AG09319 (cell line): ENCODE measurements at regions not wholly inside any gene's neighbourhood (a gene's known extent, or its start where the extent isn't known, plus 50 kb on each side); places are given as distances from the start of the nearest gene placed in this dataset.
"Not testable (repeated sequence)": the region's sequence is repeated elsewhere in the genome, so short reads cannot be mapped to it uniquely, and the experiment has no call there.

Source experiments
- DNase-seq: peaks from one replicate; pipeline ENCODE4 v3.0.0-alpha.2; 2010; ENCODE audit warnings: low read depth; ENCODE audit errors: extremely low read depth
- TF ChIP-seq, protein P1 (sequence below): IDR thresholded peaks from 2 replicates; pipeline ENCODE4 v1.5.1; 2011; ENCODE audit warnings: low read depth, mild to moderate bottlenecking, inconsistent platforms, low read length, moderate library complexity

DNA sequence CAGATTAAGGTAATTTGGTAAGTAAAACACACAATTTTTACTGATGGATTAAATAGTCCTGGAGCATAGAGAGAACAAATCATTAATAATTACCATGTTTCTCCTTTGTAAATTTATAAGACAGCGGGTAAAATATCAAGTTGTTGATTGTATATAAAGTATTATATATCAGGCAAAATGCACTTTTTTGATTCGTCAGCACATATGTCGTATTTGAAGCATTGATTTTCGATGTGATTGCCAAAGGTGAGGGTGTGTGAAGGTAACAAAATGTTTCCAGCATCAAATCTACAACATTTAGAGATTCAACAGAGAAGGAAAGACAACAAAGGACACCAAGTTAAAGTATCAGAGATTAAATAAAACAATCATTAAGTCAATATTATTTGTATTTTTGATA lies 1437.8 kb upstream of the ADGRL3 start:
- DNase-seq, result no peak
- TF ChIP-seq, protein P1, sequence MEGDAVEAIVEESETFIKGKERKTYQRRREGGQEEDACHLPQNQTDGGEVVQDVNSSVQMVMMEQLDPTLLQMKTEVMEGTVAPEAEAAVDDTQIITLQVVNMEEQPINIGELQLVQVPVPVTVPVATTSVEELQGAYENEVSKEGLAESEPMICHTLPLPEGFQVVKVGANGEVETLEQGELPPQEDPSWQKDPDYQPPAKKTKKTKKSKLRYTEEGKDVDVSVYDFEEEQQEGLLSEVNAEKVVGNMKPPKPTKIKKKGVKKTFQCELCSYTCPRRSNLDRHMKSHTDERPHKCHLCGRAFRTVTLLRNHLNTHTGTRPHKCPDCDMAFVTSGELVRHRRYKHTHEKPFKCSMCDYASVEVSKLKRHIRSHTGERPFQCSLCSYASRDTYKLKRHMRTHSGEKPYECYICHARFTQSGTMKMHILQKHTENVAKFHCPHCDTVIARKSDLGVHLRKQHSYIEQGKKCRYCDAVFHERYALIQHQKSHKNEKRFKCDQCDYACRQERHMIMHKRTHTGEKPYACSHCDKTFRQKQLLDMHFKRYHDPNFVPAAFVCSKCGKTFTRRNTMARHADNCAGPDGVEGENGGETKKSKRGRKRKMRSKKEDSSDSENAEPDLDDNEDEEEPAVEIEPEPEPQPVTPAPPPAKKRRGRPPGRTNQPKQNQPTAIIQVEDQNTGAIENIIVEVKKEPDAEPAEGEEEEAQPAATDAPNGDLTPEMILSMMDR, result no peak

DNA sequence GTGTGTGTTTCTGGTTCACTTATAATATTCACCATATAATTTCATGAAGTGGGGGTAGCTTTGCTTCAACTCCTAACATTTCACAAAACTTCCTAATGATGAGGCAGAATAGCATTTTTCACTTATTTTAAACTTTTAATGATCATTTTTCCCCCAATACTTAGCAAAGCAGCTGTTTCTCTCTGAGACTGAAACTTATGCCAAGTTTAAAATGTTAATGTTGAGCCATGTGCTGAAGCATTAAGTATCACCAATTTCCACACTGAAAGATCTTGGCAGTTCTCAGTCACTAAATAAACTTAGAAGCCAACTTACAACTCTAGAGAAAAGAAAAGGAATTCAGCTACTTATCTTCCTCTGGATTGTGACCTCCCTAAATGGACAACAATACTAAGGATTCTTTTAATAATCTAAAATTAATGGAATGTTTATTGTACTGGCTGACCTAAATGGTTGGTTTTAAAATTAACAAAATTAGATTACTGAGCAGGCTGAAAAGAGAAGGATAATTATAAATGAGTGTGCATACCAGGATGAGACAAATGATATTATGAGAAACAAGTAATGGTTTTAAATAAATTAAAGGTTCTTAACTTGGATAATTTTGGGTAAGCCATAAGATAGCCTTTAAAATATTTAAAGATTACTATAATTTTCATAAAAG lies 1429.4 kb upstream of the ADGRL3 start:
- no peak for DNase-seq
- TF ChIP-seq, protein P1, result no peak

DNA sequence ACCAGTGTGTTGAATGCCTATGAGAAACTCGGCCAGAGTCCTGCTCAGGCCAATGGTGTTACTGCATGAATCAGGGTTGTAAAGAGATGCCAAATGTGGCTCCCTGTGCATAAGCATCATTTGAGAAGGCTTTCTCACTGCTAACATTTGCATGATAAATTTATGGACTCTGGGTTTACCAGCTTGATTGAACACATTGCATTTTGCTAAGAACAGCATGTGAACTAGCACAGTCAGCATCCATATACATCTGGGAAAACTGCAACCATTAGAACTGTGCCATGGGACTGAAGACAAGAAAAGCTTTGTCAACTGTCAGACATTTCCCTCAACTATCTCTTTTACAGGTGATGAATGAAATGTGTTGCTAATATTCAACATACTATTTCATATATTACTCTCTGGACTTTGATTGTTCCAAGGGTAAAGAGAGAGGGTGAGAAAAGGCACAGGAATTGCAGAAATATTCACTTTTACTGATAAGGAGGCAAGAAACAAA lies 1427.4 kb upstream of the ADGRL3 start:
- no peak for DNase-seq
- TF ChIP-seq, protein P1, result no peak

DNA sequence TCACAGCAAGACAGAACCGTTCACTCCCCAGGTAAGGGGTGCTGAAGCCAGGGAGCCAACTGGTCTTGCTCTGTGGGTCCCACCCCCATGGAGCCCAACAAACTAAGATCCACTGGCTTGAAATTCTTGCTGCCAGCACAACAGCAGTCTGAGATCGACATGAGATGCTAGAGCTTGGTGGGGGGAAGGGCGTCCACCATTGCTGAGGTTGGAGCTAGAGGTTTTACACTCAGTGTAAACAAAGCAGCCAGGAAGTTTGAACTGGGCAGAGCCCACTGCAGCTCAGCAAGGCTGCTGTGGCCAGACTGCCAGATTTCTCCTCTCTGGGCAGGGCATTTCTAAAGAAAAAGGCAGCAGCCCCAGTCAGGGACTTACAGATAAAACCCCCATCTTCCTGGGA lies 1419.9 kb upstream of the ADGRL3 start:
- not testable (repeated sequence) for DNase-seq

DNA sequence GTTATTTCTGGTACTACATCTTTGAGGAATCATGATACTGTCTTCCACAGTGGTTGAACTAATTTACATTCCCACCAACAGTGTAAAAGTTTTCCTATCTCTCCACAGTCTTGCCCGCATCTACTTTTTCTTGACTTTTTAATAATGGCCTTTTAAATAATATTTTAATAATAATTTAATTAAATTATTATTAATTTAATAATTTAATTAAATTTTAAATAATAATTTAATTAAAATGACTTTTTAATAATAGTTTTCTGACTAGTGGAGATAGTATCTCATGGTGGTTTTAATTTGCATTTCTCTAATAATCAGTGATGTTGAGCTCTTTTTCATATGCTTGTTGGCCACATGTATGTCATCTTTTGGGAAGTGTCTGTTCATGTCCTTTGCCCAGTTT lies 1395.0 kb upstream of the ADGRL3 start:
- DNase-seq, result no peak
- TF ChIP-seq, protein P1, result no peak

DNA sequence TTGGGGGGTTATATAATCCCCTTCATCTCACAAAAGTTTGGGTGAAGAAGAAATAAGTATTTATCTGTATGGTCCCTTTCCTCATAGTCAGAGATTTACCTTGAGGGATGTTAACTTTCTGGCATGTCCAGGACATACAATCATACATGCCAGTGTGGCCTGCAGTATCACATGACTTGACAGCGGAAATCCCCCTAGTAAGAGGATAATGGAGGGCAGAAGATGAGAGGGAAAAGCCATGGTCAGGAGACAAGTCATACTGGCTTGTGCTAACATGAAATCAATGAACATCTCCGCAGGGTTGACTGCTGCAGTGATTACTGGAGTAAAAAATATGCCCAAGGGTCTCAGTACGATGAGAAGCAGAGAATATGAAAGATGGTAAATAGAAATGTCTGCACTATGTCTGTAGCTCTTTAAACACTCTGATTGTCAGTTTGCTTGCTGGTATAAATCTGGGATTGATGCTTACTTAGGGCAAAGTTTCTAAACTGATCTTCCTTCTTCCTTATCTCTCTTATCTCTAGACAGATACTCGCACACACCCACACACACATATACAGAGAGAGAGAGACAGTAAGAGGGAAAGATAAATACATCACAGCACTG lies 1385.6 kb upstream of the ADGRL3 start:
- DNase-seq, result no peak
- TF ChIP-seq, protein P1, result no peak

DNA sequence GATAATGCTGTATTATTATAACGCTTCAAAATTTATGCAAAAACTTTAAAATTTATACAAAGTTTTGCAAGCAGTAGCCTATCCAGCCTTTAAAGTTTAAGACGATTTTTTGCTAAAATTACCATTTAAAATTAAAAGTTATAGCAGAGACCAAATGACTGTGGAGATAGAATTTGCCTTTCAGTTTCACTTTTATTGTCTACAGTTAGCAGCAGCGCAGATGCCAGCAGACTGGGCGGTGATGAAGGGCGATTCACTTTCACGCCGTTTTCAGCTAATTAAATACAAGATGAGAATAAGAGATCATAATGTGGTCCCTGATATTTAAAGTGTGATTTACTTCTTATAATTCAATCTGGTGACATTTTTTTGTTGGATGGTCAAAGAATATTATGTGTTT lies 1381.5 kb upstream of the ADGRL3 start:
- TF ChIP-seq, protein P1, result no peak
- no peak for DNase-seq

DNA sequence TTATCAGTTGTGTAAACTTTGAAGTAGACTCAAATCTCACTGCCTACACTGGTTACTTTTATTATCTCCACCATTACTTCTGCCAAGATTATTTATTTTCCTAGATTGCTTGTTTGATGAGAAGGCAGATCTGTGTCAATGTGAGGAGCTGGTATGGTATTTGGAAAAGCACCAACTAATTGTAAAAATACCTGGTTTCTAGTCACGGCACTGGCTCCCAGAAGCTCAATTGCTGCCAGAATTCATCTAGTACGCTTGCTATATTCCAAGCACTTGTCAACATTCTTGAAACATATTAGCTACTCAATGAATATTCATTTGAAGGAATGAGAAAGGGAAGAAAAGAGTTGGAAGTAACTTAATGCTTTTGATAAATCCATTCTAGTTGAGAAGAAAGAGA lies 1376.8 kb upstream of the ADGRL3 start:
- TF ChIP-seq, protein P1, result no peak
- DNase-seq, result no peak
